GM18508 (cell line): ENCODE measurements at regions not wholly inside any gene's neighbourhood (a gene's known extent, or its start where the extent isn't known, plus 50 kb on each side); places are given as distances from the start of the nearest gene placed in this dataset.

Source experiments
- ATAC-seq: cut with Tn5 transposase; IDR thresholded peaks from one replicate; pipeline ENCODE4 v1.9.1; 2021; ENCODE audit warnings: moderate number of reproducible peaks; ENCODE audit not compliant: insufficient read depth, unreplicated experiment

- ATAC-seq: no peak
Observed at GRCh38 chr2:128692895-128693742, 374.5 kb upstream of the HS6ST1 start.

DNA sequence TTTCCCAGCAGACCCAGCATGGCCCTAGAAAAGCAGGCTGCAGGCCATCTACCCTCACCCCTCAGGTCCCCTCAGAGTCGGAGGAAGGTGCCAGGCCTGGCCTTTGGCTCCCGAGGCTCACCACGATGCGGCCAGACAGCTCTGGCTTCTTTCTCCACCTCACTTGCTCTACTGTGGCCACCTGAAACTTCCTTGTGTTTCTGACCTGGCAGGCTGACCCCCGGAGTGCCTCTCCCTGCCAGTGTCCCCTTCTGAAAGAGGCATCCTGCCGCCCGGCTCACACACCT, 375.0 kb upstream of the HS6ST1 start:
- ATAC-seq: no peak

DNA sequence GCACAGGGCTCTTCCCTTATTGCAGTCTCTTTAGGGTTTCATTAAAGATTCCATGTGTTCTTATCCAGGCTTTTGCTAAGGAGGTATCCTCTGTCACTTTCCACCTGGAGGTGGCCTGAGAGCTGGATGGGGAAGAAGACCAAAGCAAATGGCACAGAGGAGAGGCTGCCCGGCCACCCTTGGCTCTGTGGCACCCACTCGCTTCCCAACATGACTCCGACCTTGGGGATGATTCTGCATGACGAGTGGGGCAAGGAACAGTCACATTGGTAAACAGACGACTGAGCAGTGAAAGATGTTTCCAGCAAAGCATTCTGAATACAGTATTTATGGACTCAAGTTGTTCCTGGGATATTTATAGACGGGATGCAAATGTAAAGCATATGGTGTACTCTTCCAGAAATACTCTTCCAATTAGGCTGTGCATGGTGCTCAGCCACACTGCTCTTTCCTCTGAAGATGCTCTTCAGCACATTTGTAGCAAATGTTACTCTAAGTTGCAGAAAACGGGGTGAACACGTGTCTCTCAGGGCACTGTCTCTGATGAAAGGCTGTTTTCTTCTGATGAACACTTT, 377.1 kb upstream of the HS6ST1 start:
- no peak for ATAC-seq

- no peak for ATAC-seq
Observed at GRCh38 chr2:128696421-128696820, 377.8 kb upstream of the HS6ST1 start.

GRCh38 chr2:128701418-128701817, 382.8 kb upstream of the HS6ST1 start:
- no peak for ATAC-seq

DNA sequence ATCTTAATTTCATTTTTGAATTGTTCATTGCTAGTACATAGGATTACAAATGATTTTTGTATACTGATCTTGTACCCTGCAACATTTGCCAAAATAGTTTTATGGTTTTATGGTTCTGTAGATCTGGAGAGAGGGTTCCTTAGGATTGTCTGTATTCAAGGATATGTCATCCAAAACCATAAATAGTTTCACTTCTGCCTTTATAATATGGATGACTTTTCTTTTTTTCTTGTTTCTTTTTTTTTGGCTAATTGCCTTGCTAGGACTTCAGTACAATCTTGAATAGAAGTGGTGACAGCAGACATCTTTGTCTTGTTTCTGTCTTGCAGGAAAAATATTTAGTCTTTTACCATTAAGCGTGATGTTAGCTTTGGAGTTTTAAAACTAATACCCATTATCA, 383.9 kb upstream of the HS6ST1 start:
- ATAC-seq: no peak

DNA sequence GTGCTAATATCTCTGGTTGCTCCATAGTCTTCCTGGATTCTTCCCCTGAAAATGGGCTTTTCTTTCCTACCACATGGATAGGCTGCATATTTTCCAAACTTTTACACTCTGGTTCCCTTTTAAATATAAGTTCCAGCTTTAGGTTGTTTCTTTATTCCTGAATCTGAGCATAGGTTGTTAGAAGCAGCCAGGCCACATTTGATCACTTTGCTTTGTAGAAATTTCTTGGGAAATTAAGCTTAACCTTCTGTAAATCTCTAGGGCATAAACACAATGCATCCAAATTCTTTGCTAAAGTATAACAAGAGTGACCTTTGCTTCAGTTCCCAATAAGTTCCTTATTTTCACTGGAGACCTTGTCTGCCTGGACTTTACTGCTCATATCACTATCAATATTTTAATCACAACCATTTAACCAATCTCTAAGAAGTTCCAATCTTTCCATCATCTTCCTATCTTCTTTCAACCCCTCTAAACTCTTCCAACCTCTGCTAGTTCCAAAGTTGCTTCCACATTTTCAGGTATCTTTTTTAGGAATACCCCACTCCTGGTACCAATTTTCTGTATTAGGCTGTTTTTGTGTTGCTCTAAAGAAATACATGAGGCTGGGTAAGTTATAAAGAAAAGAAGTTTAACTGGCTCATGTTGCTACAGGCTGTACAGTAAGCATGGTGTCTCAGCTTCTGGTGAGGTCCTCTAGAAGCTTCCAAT, 389.6 kb upstream of the HS6ST1 start:
- no peak for ATAC-seq

- no peak for ATAC-seq
Observed at GRCh38 chr2:128710242-128710641, 391.6 kb upstream of the HS6ST1 start.

- no peak for ATAC-seq
Observed at GRCh38 chr2:128710729-128711128, 392.1 kb upstream of the HS6ST1 start.

DNA sequence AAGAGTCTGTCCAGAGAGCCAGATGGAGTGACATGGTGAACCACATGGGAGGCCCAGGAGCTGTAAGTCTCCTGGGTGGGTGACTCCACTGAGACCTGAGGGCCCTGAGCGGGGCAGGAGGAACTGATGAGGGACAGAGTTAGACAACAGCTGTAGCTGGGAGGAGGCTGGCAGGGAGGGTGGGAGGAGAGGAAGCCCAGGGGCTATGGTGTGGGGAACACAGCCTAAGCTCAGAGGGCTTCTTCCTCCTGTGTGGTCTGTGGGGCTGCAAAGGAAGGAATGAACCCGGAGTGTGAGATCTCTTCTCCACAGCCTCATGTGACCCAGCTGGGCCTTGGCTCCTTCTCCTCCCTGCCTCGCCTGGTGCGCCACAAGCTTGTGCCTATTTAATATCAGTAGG, 395.6 kb upstream of the HS6ST1 start:
- no peak for ATAC-seq

DNA sequence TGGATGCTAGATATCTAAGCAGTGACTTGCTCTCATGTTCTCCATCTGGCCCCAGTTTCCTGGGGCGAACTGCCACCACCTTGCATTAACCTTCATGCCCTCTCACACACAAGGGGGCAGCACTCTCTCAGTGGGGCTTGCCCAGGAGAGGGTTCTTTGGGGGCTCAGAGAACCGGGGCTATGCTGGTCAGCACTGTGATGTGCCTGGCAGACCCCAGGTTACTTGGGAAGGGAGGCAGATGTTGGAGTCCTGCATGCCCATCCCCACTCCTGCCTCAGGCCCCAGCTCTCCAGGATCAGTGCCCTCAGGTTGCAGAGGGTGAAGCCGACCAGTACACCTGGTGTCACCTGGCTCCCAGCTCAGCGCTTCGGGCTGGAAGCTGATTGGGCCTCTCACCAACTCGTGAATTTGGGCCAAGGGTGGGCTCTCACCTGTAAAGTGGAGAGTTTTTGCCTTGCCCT, 396.2 kb upstream of the HS6ST1 start:
- no peak for ATAC-seq

- ATAC-seq: no peak
Observed at GRCh38 chr2:128715360-128715759, 396.7 kb upstream of the HS6ST1 start.

- no peak for ATAC-seq
Observed at GRCh38 chr2:128716299-128716721, 397.6 kb upstream of the HS6ST1 start.

DNA sequence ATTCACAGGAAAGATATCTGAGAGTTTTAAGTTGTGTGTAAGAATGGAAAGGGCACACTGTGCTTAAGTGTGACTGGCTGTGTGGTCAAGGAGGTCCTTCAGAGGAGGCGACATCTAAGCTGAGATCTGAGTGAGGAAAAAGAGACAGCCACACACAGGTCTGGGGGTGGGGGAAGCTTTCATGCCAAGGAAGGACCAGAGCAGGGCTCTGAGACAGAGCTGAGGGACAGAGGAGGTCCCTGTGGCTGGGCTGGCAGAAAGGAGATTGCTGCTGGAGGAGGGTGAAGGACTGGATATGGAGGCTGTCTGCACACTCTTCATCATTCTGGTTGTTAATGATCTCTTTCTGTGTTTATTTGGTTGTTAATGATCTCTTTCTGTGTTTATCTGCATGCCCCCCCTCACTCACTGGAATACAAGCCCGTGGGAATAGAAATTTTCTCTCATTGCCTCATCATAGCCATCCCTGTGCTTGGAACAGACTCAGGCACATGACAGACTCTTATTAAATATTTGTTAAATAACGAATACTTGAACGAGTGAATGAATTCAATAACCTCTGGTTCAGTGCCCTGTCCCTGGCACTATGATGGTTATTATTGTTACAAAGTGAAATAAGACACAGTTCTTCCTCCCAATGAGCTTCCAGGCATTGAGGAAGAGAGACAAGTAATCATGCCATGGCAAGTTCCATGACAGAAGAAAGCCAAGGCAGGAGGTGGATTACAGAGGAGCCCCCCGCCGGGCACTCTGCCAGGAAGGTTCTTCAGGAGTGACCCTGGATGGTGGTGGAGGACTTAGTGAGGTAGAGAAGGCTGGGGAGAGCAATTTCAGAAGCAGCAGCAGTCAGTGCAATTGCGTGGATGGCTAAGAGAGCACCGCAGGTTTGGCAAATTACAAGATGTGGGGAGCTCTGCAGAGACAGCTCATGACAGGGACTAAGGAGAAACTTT, 399.4 kb upstream of the HS6ST1 start:
- ATAC-seq: no peak

- no peak for ATAC-seq
Observed at GRCh38 chr2:128720080-128721022, 401.7 kb upstream of the HS6ST1 start.

DNA sequence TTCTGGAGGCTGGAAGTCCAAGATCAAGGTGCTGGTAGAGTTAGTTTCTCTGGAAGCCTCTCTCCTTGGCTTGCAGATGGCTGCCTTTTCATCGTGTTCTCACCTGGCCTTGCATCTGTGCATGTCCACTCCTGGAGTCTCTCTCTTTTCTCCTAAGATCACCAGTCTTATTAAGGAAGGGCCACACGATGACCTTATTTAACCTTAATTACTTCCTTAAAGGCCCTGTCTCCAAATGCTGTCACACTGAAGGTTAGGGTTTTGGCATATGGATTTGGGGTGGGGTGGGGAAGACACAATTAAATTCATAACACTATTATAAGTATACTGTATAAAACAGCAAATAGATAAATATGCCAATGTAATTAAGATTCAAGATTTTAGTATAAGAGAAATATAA, 402.4 kb upstream of the HS6ST1 start:
- no peak for ATAC-seq

DNA sequence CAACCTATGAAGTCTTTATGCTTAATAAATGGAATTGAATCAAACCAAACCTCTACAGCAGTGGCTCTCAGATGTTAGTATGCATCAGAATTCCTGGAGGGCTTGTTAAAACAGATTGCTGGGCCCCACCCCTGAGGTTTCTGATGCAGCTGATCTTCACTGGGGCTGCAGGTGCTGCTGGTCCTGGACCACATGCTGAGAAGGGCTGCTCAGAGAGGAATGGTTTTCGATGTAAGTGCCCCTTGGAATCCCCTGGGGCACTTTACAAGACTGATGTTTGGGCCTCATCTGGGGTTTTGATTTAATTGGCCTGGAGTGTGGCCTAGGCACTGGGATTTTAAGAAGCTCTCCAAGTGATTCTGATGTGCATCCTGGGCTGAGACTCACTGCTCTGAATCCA, 403.8 kb upstream of the HS6ST1 start:
- ATAC-seq: no peak

- no peak for ATAC-seq
Observed at GRCh38 chr2:128724547-128724946, 405.9 kb upstream of the HS6ST1 start.

- no peak for ATAC-seq
Observed at GRCh38 chr2:128724972-128725371, 406.3 kb upstream of the HS6ST1 start.
